Gastrocnemius medialis (tissue), 4 donors: ENCODE measurements at regions not wholly inside any gene's neighbourhood (a gene's known extent, or its start where the extent isn't known, plus 50 kb on each side); places are given as distances from the start of the nearest gene placed in this dataset.

Experiments
- ATAC-seq, 2 donors: fragments of 150-250 bp; one replicate each; pipeline ENCODE4 v1.9.1; 2016
- DNase-seq, 2 donors: peaks; one replicate each; pipeline ENCODE4 v3.0.0-alpha.2; 2019
- H3K27ac ChIP-seq, 4 donors: fragments of 200-600 bp; sonication (generic); 1 replicate in 1 of 4; 2 replicates in 3 of 4; pipeline ENCODE4 v1.5.1; 2016 to 2018; ENCODE audit warnings: mild to moderate bottlenecking in 2 of 4, moderate library complexity in 1 of 4
- H3K27me3 ChIP-seq, 3 donors: fragments of 200-600 bp; sonication (generic) in 2 of 3; 1 replicate in 1 of 3; 2 replicates in 2 of 3; pipeline versions ENCODE4 v1.5.1 to v1.6.0; 2016 to 2019; ENCODE audit warnings: mild to moderate bottlenecking in 1 of 3, moderate library complexity in 1 of 3
- H3K36me3 ChIP-seq, 2 donors: fragments of 200-600 bp; sonication (generic) in 1 of 2; one replicate each; pipeline ENCODE4 v1.5.1; 2017 to 2018
- H3K4me1 ChIP-seq, 2 donors: fragments of 200-600 bp; sonication (generic) in 1 of 2; one replicate each; pipeline ENCODE4 v1.5.1; 2016 to 2017; ENCODE audit warnings: mild to moderate bottlenecking in 2 of 2
- H3K4me3 ChIP-seq, 4 donors: fragments of 200-600 bp; sonication (generic) in 3 of 4; 1 replicate in 1 of 4; 2 replicates in 3 of 4; pipeline ENCODE4 v1.5.1; 2016 to 2019; ENCODE audit warnings: mild to moderate bottlenecking in 2 of 4
- H3K9me3 ChIP-seq, 3 donors: fragments of 200-600 bp; sonication (generic) in 2 of 3; 1 replicate in 1 of 3; 2 replicates in 2 of 3; pipeline ENCODE4 v1.5.1; 2016 to 2019
- CTCF ChIP-seq, 5 experiments: fragments of 450-650 bp in 3 of 5; fragments of 200-600 bp in 2 of 5; sonication (generic) in 2 of 5; IDR thresholded peaks in 4 of 5; conservative IDR thresholded peaks in 1 of 5; 1 replicate in 4 of 5; 2 replicates in 1 of 5; pipeline ENCODE4 v1.5.1; 2016 to 2019; ENCODE audit warnings: antibody characterized with exemption in 5 of 5, mild to moderate bottlenecking in 3 of 5, moderate library complexity in 3 of 5
- POLR2A ChIP-seq, 2 donors: fragments of 450-650 bp; IDR thresholded peaks; one replicate each; pipeline ENCODE4 v1.6.1; 2017; ENCODE audit warnings: antibody characterized with exemption in 2 of 2, mild to moderate bottlenecking in 2 of 2, moderate library complexity in 2 of 2
- in situ Hi-C, 4 donors: fragments of 200-750 bp; cut with MboI; loops; one replicate each; pipeline versions ENCODE4 v1.15.0 to v1.8.0; 2017; ENCODE audit warnings: low sequenced_read_pairs in 4 of 4
- intact Hi-C: fragments of 100-400 bp; cut with DNase I; formaldehyde crosslinking; loops from one replicate; pipeline ENCODE4 v1.15.1; 2023; ENCODE audit warnings: low total_unique reads

GRCh38 chr13:33686772-33687480 lies 131.0 kb upstream of the RFC3 start:
- Histone ChIP-seq H3K4me3 (no peak overlapping the region), H3K27ac (no peak overlapping the region), H3K4me1 (no peaks in the 10 kb centered on the region), H3K36me3 (no peaks in the 10 kb centered on the region), H3K9me3 (no peaks in the 10 kb centered on the region), H3K27me3 (no peaks in the 10 kb centered on the region)
- TF ChIP-seq POLR2A (IDR thresholded peaks at IDR 0.05) (no peak), CTCF (IDR thresholded peaks at IDR 0.05 in 4 of 5, conservative IDR thresholded peaks at IDR 0.05 in 1 of 5) (no peak)
- ATAC-seq (no peak), DNase-seq (no peak)
- intact Hi-C loops (no loop called here), in situ Hi-C loops (no loop called here)

GRCh38 chr13:33690354-33690753 lies 127.6 kb upstream of the RFC3 start:
- Histone ChIP-seq H3K4me1 (no peaks in the 10 kb centered on the region), H3K9me3 (no peaks in the 10 kb centered on the region), H3K27me3 (no peaks in the 10 kb centered on the region), H3K36me3 (no peaks in the 10 kb centered on the region), H3K4me3 (no peak overlapping the region), H3K27ac (no peak overlapping the region)
- in situ Hi-C loops = no loop called here
- no peak for TF ChIP-seq POLR2A (IDR thresholded peaks at IDR 0.05)
- TF ChIP-seq CTCF (IDR thresholded peaks at IDR 0.05 in 4 of 5, conservative IDR thresholded peaks at IDR 0.05 in 1 of 5) = no peak
- intact Hi-C loops = no loop called here
- ATAC-seq = no peak
- DNase-seq = no peak

- Histone ChIP-seq H3K4me1 (no peaks in the 10 kb centered on the region), H3K4me3 (no peak overlapping the region), H3K9me3 (no peaks in the 10 kb centered on the region), H3K27me3 (no peaks in the 10 kb centered on the region), H3K27ac (no peak overlapping the region), H3K36me3 (no peaks in the 10 kb centered on the region)
- ATAC-seq (no peak), DNase-seq (no peak)
- TF ChIP-seq POLR2A (IDR thresholded peaks at IDR 0.05) (no peak), CTCF (IDR thresholded peaks at IDR 0.05 in 4 of 5, conservative IDR thresholded peaks at IDR 0.05 in 1 of 5) (no peak)
- in situ Hi-C loops (no loop called here), intact Hi-C loops (no loop called here)
These were observed 126.0 kb upstream of the RFC3 start for GRCh38 chr13:33691980-33692379.

GRCh38 chr13:33692531-33692930 lies 125.4 kb upstream of the RFC3 start:
- ATAC-seq (no peak), DNase-seq (no peak)
- no peak for TF ChIP-seq POLR2A (IDR thresholded peaks at IDR 0.05)
- TF ChIP-seq CTCF (IDR thresholded peaks at IDR 0.05 in 4 of 5, conservative IDR thresholded peaks at IDR 0.05 in 1 of 5) = no peak
- Histone ChIP-seq H3K36me3 (no peaks in the 10 kb centered on the region), H3K4me3 (no peak overlapping the region), H3K27ac (no peak overlapping the region), H3K9me3 (no peaks in the 10 kb centered on the region), H3K4me1 (no peaks in the 10 kb centered on the region), H3K27me3 (no peaks in the 10 kb centered on the region)
- in situ Hi-C loops = no loop called here
- intact Hi-C loops = no loop called here

- Histone ChIP-seq H3K4me1 (no peaks in the 10 kb centered on the region), H3K27me3 (no peaks in the 10 kb centered on the region), H3K4me3 (no peak overlapping the region), H3K9me3 (no peaks in the 10 kb centered on the region), H3K27ac (no peak overlapping the region), H3K36me3 (no peaks in the 10 kb centered on the region)
- no peak for ATAC-seq
- in situ Hi-C loops = no loop called here
- no peak for DNase-seq
- intact Hi-C loops = no loop called here
- TF ChIP-seq POLR2A (IDR thresholded peaks at IDR 0.05) (no peak), CTCF (IDR thresholded peaks at IDR 0.05 in 4 of 5, conservative IDR thresholded peaks at IDR 0.05 in 1 of 5) (no peak)
These were observed 123.4 kb upstream of the RFC3 start for GRCh38 chr13:33694546-33694945.
